Stimulated activated CD8-positive, alpha-beta memory T cell treated with anti-CD3 and anti-CD28 coated beads, Interleukin-4, amount 100 ng/mL, for 24 hours (primary cell): ENCODE measurements at regions not wholly inside any gene's neighbourhood (a gene's known extent, or its start where the extent isn't known, plus 50 kb on each side); places are given as distances from the start of the nearest gene placed in this dataset.

Experiments used
- DNase-seq: peaks from one replicate; pipeline ENCODE4 v3.0.0-alpha.2; 2020; ENCODE audit warnings: low read depth

DNA sequence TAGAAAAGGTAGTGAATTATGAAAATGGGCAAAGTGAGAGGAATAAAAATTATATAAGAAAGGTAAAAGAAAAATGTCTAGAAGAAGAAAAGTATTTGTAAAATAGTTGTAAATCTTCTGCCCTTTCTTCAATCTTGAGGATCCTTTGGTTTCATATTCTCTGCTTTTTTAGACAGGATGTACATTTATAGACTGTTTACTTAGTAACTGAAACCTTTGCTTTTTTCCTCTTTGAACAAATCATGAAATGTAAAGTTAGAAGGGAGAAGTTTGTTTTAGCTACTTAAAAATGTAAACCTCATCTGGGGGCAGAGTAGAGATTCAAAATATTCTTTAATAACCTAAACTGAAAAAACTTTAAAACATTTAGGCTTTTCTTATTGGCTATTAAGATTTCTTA is 150.4 kb upstream of the ITGA4 start:
- DNase-seq, result no peak

GRCh38 chr2:181307203-181307991 is 149.8 kb upstream of the ITGA4 start:
- no peak for DNase-seq

- no peak for DNase-seq
Observed at GRCh38 chr2:181308766-181309515, 148.2 kb upstream of the ITGA4 start.

DNA sequence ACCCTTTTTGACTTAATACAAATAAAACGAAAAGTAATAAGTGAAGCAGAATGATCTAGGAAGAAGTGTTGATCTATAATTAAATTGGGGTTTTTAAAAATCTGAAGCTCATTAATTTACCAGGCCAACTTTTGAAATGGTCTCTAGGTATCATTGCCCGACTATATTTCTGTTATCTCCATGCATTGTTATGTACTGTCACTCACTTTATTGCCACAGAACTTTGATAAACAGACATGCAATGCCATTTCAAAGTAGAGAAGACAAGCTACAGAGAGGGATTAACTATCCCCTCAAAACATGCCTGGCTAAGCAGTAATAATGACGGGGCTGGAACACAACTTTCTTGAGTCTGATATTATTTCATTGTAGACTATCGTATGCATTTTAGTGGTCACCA is 147.6 kb upstream of the ITGA4 start:
- DNase-seq, result no peak

- no peak for DNase-seq
Observed at GRCh38 chr2:181310967-181311366, 146.2 kb upstream of the ITGA4 start.

DNA sequence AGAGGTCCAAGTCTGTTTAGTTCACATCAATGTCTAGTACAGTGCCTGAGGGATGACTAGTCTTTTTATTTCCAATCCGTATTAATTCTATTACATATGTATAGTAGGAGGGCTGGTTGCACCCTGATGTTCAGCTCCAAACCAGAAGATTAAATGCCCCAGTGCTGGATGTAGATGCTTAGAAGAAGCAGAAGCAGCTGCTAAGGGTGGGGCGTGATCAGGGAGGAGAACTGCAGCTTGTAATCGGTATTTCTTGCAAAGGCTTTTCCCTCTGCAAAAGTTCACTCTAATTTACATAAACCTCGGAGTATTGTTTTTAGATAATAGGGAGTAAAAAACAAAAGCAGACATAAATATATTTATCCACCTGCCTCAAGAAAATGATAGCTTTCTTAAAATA is 145.3 kb upstream of the ITGA4 start:
- DNase-seq, result no peak

GRCh38 chr2:181312515-181312927 is 144.7 kb upstream of the ITGA4 start:
- DNase-seq, result no peak

DNA sequence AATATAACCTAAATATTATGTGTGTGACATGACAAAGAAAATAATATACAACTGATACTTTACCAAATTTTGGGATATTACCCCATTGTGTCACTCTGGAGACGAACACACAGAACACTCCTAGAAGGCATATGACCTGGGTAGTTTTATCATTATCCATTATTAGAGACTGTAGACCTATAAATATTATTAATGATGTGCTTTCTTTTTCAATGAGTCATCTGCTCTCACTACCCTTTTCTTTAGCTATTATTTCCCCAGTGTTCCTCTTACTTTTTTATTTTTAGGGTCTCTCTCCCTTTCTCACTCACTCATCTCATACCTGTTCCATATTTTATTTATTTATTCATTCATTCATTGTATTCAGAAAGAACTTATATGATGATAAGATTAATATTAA is 143.3 kb upstream of the ITGA4 start:
- DNase-seq, result no peak

DNA sequence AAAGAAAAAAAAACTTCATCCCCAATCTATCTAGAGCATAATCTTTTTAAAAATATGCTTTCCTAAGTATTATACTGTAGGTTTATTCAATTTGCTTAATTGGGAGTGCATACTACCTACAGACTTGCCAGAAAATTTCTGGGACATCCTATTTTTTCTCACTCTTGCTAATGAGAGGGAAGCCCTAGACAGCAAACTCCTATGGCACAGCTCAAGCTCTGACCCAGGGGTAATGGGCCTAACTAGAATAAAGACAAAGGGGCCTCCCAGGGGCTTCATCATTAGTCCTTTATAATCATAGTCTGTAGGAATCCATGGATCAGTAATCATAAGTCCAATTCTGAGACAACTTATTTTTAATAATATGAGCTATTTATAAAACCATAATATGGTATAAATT is 142.6 kb upstream of the ITGA4 start:
- no peak for DNase-seq

DNA sequence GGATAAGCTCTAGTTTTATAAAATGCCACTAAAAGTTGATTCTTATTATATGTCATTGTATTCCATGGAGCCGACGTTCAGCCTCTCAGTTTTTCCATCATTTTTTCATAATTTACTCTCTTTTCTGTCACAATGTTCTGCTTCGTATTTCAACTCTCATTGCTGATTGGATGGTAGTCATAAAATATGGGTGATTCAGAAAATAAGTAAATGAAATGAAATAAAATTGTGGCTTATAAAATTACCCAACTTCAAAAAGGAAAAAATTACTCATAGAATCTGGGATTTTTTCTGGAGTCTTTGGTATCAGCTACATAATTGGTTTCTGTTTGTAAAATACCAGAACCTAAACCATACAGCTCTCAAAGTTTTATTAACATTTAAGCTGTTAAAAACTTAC is 139.7 kb upstream of the ITGA4 start:
- DNase-seq, result no peak

DNA sequence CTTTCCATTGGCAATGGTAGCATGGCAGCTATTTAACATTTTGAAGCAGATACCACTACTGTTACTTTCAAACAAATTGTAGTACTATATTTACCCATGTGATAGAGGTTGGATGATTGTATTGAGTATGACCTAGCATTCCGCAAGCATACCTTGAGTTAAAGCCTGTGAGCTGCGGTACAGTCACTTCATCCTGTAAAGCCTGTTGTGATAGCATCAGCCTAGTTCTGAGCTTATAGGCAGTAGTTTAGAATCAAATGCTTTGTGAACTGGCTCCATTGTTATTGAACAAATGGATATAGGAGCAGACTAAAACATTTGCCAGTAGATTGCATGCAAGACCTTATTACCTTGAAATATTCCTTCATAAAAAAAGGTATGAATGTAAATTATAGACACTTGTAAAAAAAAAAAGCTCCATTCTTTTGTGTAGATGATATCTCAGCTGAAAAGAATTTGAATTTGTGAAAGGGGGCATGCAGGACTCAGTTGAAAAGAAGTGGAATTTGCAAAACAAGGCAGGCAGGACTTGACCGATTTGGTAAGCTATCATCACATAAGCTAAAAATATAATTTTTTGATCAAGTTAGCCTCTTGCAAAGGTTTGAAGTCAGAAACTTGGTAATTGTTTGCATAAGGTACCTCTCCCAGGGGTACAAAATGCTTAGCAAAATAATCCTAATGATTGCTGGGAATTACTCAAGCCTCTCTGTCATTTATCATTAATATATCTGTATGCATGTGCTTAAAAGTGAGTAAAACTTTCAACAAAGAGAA is 138.5 kb upstream of the ITGA4 start:
- no peak for DNase-seq

DNA sequence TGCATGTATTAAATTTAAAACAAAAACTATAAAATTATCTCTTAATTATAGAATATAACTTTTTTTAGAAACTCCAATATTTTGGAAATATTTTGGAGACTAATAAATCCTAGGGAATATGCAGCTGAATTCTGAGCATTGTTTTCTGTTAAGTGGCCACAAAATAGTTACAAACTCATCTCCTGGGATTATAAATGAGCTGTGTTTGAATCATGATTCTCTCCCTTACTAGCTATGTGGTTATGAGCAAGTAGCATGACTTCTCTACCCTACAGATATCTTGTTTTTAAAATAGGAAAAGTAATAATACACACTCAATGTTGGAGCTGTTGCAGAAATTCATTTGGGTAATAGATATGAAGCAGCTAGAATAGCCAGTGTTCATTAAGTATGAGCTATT is 137.9 kb upstream of the ITGA4 start:
- no peak for DNase-seq

GRCh38 chr2:181320638-181321037 is 136.5 kb upstream of the ITGA4 start:
- DNase-seq, result no peak

GRCh38 chr2:181324912-181325311 is 132.3 kb upstream of the ITGA4 start:
- DNase-seq, result no peak

- no peak for DNase-seq
Observed at GRCh38 chr2:181326661-181327060, 130.5 kb upstream of the ITGA4 start.

GRCh38 chr2:181330286-181330685 is 126.9 kb upstream of the ITGA4 start:
- DNase-seq, result no peak

- DNase-seq, result no peak
Observed at GRCh38 chr2:181332044-181332605, 125.1 kb upstream of the ITGA4 start.

GRCh38 chr2:181334158-181334826 is 122.9 kb upstream of the ITGA4 start:
- DNase-seq, result no peak

- DNase-seq, result no peak
Observed at GRCh38 chr2:181340891-181341290, 116.3 kb upstream of the ITGA4 start.

DNA sequence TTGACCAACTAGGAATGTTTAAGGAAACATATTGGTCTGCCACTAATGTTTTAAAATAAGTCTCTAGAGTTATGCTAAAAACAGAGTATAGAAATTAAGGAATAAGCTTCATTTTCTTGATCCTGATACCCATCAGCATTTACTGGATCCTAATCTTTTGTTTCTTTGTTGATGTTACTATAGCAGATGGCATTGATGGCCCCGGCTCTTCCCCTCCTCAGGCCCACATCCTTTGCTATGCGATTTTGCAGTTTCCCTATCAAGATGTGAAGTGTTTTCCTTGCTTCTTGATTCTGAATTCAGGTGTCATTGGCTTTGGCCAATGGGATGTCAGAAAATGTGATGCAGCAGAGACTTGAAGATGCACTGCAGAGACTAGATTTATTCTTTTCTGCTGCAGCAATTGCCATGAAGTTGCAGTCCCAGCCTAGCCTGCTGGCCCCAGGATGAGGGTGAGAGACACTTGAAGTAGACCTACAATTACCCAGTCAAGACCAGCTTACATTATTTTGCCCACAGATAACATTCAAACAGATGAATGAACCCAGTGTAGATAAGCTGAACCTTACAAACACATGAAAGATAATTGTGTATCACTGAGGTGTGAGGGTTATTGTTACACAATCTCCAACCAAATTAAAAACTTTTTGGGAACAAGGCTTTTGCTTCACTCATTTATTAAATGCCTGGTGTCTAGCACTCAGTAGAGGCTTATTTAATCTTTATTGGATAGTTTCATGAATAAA is 115.2 kb upstream of the ITGA4 start:
- DNase-seq, result no peak
